T-helper 2 cell treated with Interferon-gamma antibody and Interleukin-4, amounts not matched to agents 100 ng/mL and 5 ng/mL, for 36 hours (primary cell): ENCODE measurements at regions not wholly inside any gene's neighbourhood (a gene's known extent, or its start where the extent isn't known, plus 50 kb on each side); places are given as distances from the start of the nearest gene placed in this dataset.

Source experiments
- intact Hi-C: fragments of 100-400 bp; cut with micrococcal nuclease; formaldehyde crosslinking; loops from one replicate; pipeline ENCODE4 v1.15.1; 2023

GRCh38 chr5:93320920-93321445, 260.0 kb downstream of the NR2F1-AS1 start:
- intact Hi-C loops: no loop called here

DNA sequence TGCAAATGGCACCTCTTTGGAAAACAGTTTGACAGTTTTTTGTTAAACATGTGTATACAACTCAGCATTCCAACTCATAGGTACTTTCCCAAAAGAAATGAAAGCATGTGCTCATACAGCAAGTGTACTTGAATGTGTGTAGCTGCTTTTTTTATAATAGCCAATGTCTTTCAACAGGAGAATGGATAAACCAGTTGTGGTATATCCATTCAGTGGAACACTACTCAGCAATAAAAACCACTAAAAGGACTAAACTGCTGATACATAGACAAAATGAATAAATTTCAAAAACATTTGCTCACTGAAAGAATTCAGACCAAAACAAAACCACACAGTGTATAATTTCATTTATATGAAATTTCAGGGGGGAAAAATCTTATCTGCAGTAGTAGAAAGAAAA, 267.3 kb downstream of the NR2F1-AS1 start:
- intact Hi-C loops: no loop called here

GRCh38 chr5:93311881-93312280, 269.1 kb downstream of the NR2F1-AS1 start:
- intact Hi-C loops: no loop called here

- intact Hi-C loops: no loop called here
These were observed 273.5 kb downstream of the NR2F1-AS1 start for GRCh38 chr5:93307557-93307956.

DNA sequence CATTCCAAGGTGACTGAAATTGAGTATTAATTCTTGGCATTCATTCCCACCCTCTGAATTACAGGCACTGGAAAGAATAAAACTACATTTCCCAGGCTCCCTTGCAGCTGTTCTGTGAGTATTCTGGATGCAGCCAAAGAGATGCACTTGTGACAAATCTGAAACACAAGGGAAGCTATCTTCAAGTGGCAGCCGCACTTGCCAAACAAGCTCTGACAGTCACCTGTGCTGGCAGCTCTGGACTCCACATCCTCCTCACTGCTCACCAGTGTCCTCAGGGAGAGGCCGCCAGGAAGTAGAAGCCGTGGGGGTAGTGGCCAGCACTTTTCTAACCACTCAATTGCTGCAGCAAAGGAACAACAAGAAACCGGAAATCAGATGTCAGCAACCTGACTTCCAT, 275.0 kb downstream of the NR2F1-AS1 start:
- intact Hi-C loops: no loop called here

GRCh38 chr5:93304456-93305250, 276.4 kb downstream of the NR2F1-AS1 start:
- intact Hi-C loops: no loop called here

DNA sequence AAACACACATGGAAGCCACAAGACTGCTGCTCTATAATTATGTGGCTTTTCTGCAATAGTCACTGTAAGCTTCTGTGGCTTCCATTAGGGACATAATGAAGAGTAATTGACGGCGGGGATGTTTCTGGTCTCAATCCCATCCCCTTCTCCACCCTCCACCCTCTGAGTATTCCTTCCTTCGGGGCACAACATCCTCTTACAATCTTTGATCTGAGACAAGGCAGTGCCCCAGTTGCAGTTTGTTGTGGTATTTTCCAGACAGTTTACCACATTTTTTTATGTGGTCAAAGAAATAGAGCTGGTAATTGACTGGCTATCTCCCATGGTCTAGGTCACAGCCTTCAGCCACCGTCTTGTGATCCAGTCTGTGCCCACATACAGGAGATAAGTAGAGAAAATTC, 277.7 kb downstream of the NR2F1-AS1 start:
- intact Hi-C loops: no loop called here

DNA sequence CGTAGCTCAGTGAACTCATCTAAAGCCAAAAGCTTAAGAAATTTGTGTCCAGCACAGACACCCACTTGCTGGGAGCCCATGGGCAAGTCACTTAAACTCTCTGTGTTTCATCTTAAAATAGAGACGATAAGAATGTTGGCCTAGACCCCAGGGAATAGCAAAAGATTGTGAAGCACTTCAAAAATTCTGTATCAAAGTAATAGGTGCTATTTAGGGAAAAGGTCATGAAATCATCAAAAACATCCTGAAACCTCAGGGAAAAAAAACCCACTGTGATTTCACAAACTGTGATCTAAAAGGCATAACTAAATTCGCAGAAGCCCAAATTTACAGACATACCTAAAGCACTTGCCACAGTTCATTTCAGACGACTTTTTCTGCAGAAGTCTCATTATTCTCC, 278.3 kb downstream of the NR2F1-AS1 start:
- intact Hi-C loops: no loop called here

- intact Hi-C loops: no loop called here
These were observed 280.1 kb downstream of the NR2F1-AS1 start for GRCh38 chr5:93300945-93301344.

DNA sequence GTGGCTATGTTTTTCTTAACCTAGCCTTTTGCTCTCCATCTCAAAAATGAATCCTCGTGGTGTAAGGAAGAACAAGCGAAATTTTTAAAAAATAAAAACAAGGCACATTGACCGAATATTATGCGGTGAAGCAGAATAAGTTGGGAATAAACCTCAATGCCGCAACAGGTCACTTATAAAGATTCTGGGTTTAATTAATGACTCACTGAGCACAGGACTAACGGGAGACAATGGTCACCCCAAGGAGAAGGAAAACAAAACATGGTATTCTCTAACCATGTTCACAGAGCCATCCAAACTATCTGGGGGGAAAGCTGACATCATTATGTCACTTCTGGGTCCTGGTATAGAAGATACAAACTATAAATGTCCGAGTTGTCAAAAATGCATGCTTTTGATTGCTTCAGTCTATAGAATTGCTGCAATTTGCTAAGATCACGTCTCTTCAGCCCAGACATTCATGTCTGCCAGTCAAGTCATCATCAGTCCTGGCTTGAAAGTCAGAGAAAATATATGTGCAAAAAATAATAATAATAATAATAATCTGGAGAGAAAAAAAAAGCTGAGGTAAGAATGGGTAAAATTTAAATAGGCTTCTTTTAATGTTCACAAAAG, 280.6 kb downstream of the NR2F1-AS1 start:
- intact Hi-C loops: no loop called here

- intact Hi-C loops: no loop called here
These were observed 281.2 kb downstream of the NR2F1-AS1 start for GRCh38 chr5:93299681-93300308.

DNA sequence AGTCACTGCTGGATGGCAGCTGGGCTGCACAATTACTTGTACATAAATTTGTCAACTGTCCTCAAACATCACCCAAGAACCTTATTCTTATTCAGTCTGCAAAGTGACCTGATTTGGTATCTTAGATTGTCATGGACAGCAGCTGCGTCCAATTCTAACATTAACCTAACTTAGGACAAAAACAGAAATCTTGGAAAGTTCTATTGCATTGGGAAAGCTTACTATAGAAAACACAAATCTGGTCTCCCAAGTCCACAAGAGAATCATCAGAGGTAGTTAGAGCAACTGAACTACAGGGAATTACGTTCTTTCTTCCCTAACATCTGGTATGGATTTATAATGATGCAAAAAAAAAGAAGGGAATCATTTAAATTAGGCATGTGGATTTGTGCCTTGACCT, 283.9 kb downstream of the NR2F1-AS1 start:
- intact Hi-C loops: no loop called here

- intact Hi-C loops: no loop called here
These were observed 284.7 kb downstream of the NR2F1-AS1 start for GRCh38 chr5:93296338-93296737.

- intact Hi-C loops: no loop called here
These were observed 286.0 kb downstream of the NR2F1-AS1 start for GRCh38 chr5:93294996-93295395.

- intact Hi-C loops: no loop called here
These were observed 286.8 kb downstream of the NR2F1-AS1 start for GRCh38 chr5:93294199-93294598.

DNA sequence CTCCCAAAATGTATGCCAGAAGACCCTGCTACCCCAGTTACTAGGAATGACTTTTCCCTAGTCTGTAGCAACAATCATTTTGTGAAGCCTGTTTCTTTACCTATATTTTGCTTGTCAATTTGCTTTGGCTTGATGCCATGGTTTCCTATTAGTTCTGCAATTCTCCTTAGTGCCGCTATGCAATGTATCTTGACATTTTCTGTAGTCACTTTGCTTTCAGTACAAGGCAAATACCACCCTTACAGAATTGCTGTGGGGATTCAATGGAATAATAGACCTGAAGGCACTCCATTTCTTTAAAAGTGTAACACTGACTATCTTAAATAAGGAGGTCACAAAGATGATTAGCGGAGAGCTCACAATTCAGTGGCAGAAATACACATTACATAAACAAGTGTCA, 291.1 kb downstream of the NR2F1-AS1 start:
- intact Hi-C loops: no loop called here

- intact Hi-C loops: no loop called here
These were observed 295.6 kb downstream of the NR2F1-AS1 start for GRCh38 chr5:93285461-93285860.

GRCh38 chr5:93281980-93282772, 298.8 kb downstream of the NR2F1-AS1 start:
- intact Hi-C loops: no loop called here

DNA sequence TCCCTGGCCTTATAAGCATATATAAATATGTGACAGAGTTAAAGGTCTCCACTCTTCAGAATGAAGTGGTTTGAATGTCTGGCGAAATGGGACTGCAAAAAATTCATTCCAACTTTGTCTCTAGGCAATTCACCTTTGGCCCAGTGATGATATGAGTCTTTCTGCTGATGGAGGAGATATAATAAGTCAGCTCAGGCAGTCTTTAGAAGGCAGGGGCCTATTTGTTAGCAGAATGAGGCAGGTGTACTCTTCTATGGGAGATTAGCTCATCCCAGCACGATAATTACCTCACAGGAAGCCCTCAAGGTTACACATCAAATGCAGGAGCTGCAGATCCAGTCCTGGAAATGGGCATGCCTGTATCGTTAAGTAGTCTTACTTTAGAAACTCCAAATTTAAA, 300.5 kb downstream of the NR2F1-AS1 start:
- intact Hi-C loops: no loop called here

GRCh38 chr5:93279296-93279963, 301.6 kb downstream of the NR2F1-AS1 start:
- intact Hi-C loops: no loop called here

GRCh38 chr5:93278896-93279295, 302.1 kb downstream of the NR2F1-AS1 start:
- intact Hi-C loops: no loop called here
